ENCODE measurements at regions not wholly inside any gene's neighbourhood (a gene's known extent, or its start where the extent isn't known, plus 50 kb on each side); places are given as distances from the start of the nearest gene placed in this dataset.
"Not testable (repeated sequence)": the region's sequence is repeated elsewhere in the genome, so short reads cannot be mapped to it uniquely, and the experiment has no call there.

- DNase-seq (ENCODE audit: low read depth in 2 of 2) = no peak
Measured at GRCh38 chr4:19230906-19231545, 1020.7 kb upstream of the SLIT2 start.

GRCh38 chr4:19227701-19228100 lies 1024.0 kb upstream of the SLIT2 start:
- no peak for DNase-seq (ENCODE audit: low read depth in 2 of 2)

GRCh38 chr4:19224820-19225219 lies 1026.9 kb upstream of the SLIT2 start:
- DNase-seq (ENCODE audit: low read depth in 2 of 2) = no peak

- no peak for DNase-seq (ENCODE audit: low read depth in 2 of 2)
Measured at GRCh38 chr4:19216476-19216875, 1035.2 kb upstream of the SLIT2 start.

GRCh38 chr4:19214591-19215186 lies 1037.0 kb upstream of the SLIT2 start:
- DNase-seq (ENCODE audit: low read depth in 2 of 2) = no peak

- DNase-seq (ENCODE audit: low read depth in 2 of 2) = no peak
Measured at GRCh38 chr4:19213388-19213787, 1038.3 kb upstream of the SLIT2 start.

GRCh38 chr4:19205853-19206252 lies 1045.9 kb upstream of the SLIT2 start:
- no peak for DNase-seq (ENCODE audit: low read depth in 2 of 2)

- DNase-seq (ENCODE audit: low read depth in 2 of 2) = not testable (repeated sequence)
Measured at GRCh38 chr4:19197838-19198237, 1053.9 kb upstream of the SLIT2 start.

GRCh38 chr4:19195696-19196095 lies 1056.0 kb upstream of the SLIT2 start:
- no peak for DNase-seq (ENCODE audit: low read depth in 2 of 2)

GRCh38 chr4:19194672-19195071 lies 1057.0 kb upstream of the SLIT2 start:
- no peak for DNase-seq (ENCODE audit: low read depth in 2 of 2)

GRCh38 chr4:19193274-19193981 lies 1058.3 kb upstream of the SLIT2 start:
- DNase-seq (ENCODE audit: low read depth in 2 of 2) = no peak

- DNase-seq (ENCODE audit: low read depth in 2 of 2) = no peak
Measured at GRCh38 chr4:19191979-19192650, 1059.6 kb upstream of the SLIT2 start.

- no peak for DNase-seq (ENCODE audit: low read depth in 2 of 2)
Measured at GRCh38 chr4:19187691-19188090, 1064.0 kb upstream of the SLIT2 start.

GRCh38 chr4:19187096-19187495 lies 1064.6 kb upstream of the SLIT2 start:
- no peak for DNase-seq (ENCODE audit: low read depth in 2 of 2)

- not testable (repeated sequence) for DNase-seq (ENCODE audit: low read depth in 2 of 2)
Measured at GRCh38 chr4:19181631-19182030, 1070.1 kb upstream of the SLIT2 start.

- DNase-seq (ENCODE audit: low read depth in 2 of 2) = no peak
Measured at GRCh38 chr4:19178835-19179234, 1072.9 kb upstream of the SLIT2 start.

- DNase-seq (ENCODE audit: low read depth in 2 of 2) = no peak
Measured at GRCh38 chr4:19177616-19178015, 1074.1 kb upstream of the SLIT2 start.

GRCh38 chr4:19171832-19172231 lies 1079.9 kb upstream of the SLIT2 start:
- no peak for DNase-seq (ENCODE audit: low read depth in 2 of 2)

- DNase-seq (ENCODE audit: low read depth in 2 of 2) = no peak
Measured at GRCh38 chr4:19167311-19167710, 1084.4 kb upstream of the SLIT2 start.

GRCh38 chr4:19164334-19164733 lies 1087.4 kb upstream of the SLIT2 start:
- no peak for DNase-seq (ENCODE audit: low read depth in 2 of 2)

GRCh38 chr4:19159874-19160273 lies 1091.8 kb upstream of the SLIT2 start:
- no peak for DNase-seq (ENCODE audit: low read depth in 2 of 2)

- no peak for DNase-seq (ENCODE audit: low read depth in 2 of 2)
Measured at GRCh38 chr4:19158107-19158809, 1093.4 kb upstream of the SLIT2 start.

Measured in stimulated activated CD4-positive, alpha-beta T cell treated with anti-CD3 and anti-CD28 coated beads, Interleukin-4, amount 100 ng/mL, for 48 hours (primary cell).